Esophagus squamous epithelium (tissue), 4 donors: ENCODE measurements at regions not wholly inside any gene's neighbourhood (a gene's known extent, or its start where the extent isn't known, plus 50 kb on each side); places are given as distances from the start of the nearest gene placed in this dataset.

Experiments used
- CTCF ChIP-seq, 6 experiments: fragments of 450-650 bp in 4 of 6; fragments of 200-600 bp in 2 of 6; sonication (generic) in 2 of 6; IDR thresholded peaks; one replicate each; pipeline ENCODE4 v1.5.1; 2016 to 2019; ENCODE audit warnings: antibody characterized with exemption in 6 of 6, mild to moderate bottlenecking in 4 of 6, moderate library complexity in 4 of 6
- POLR2A ChIP-seq, 4 donors: fragments of 450-650 bp; IDR thresholded peaks; one replicate each; pipeline ENCODE4 v1.6.1; 2017; ENCODE audit warnings: antibody characterized with exemption in 4 of 4, mild to moderate bottlenecking in 4 of 4, moderate library complexity in 3 of 4

DNA sequence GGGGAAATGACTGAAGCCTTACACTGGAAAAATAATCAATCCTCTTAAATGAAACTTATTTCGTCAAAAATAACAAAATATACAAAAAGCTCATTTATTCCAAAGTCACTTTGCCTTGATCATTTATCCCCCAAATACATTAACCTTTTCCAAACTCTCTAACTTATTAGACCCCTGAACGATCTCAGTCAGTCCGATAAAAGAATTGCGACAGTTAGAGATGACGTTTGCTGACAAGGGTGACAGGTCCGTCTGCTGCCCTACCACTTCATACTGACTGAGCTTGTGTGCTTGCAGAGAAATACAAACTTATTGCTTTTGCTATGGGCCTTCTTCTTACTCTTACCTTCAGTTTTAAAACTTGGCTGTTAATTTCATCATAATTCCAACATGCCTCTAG, 169.7 kb downstream of the ZDHHC21 start:
- TF ChIP-seq POLR2A (IDR thresholded peaks at IDR 0.05) (no peak), CTCF (IDR thresholded peaks at IDR 0.05) (no peak)
